Endothelial cell of umbilical vein (primary cell): ENCODE measurements at regions not wholly inside any gene's neighbourhood (a gene's known extent, or its start where the extent isn't known, plus 50 kb on each side); places are given as distances from the start of the nearest gene placed in this dataset.

ENCODE experiments used
- BruUV-seq: library from RNA; stranded (reverse); fragments of 400-500 nt; replicated peaks from 2 replicates; lab custom pipeline; 2021; lab: Mats Ljungman, UMichigan
- CTCF ChIA-PET: fragments of 300-600, 350-600 bp; sonication (Branson Sonifier 250); formaldehyde crosslinking; loops from one replicate; lab custom pipeline; 2021; ENCODE audit warnings: antibody characterized with exemption, inconsistent platforms; lab: Charles Lee
- POLR2A ChIA-PET: fragments of 300-600, 350-600 bp; sonication (Branson Sonifier 250); formaldehyde crosslinking; loops from one replicate; lab custom pipeline; 2021; ENCODE audit warnings: antibody characterized with exemption, inconsistent platforms; lab: Charles Lee
- DNase-seq: peaks from one replicate; pipeline ENCODE4 v3.0.0-alpha.2; 2011; ENCODE audit warnings: low read depth, low spot score
- FAIRE-seq: peaks from 2 replicates; lab custom pipeline; 2011; peaks lifted over from hg19 to GRCh38; lab: Jason Lieb, UNC
- H2AFZ ChIP-seq: 2 replicates; pipeline ENCODE4 v1.6.0; 2012; ENCODE audit warnings: low read depth, low read length, control low read depth, inconsistent platforms
- H3K27ac ChIP-seq: 2 replicates; pipeline ENCODE4 v1.5.1; 2011; ENCODE audit warnings: low read depth, mild to moderate bottlenecking, control low read depth, low read length, moderate library complexity; ENCODE audit not compliant: insufficient read depth
- H3K27me3 ChIP-seq, 2 experiments: 2 replicates each; pipeline versions ENCODE4 v1.6.0 to v1.6.1; 2011; ENCODE audit warnings: low read length in 2 of 2, mixed read lengths in 1 of 2; ENCODE audit not compliant: control insufficient read depth in 2 of 2, insufficient read depth in 2 of 2
- H3K36me3 ChIP-seq, 2 experiments: 2 replicates in 1 of 2; 3 replicates in 1 of 2; pipeline ENCODE4 v1.5.1; 2011; ENCODE audit warnings: low read length in 2 of 2, mild to moderate bottlenecking in 1 of 2, moderate library complexity in 1 of 2; ENCODE audit not compliant: control insufficient read depth in 2 of 2, insufficient read depth in 2 of 2; ENCODE audit errors: extremely low read depth in 1 of 2
- H3K4me1 ChIP-seq: 3 replicates; pipeline ENCODE4 v1.5.1; 2011; ENCODE audit warnings: mild to moderate bottlenecking, low read length; ENCODE audit not compliant: control insufficient read depth, insufficient read depth; ENCODE audit errors: extremely low read depth
- H3K4me2 ChIP-seq: 2 replicates; pipeline ENCODE4 v1.6.1; 2011; ENCODE audit warnings: low read length, control low read depth, mixed read lengths; ENCODE audit not compliant: insufficient read depth
- H3K4me3 ChIP-seq, 3 experiments: fragments of 200-600 bp in 1 of 3; sonication (generic), shearing (Covaris generic) in 1 of 3; replicated peaks in 1 of 3; 2 replicates each; pipeline ENCODE4 v1.5.1; 2011 to 2016; ENCODE audit warnings: control low read depth in 3 of 3, low read length in 3 of 3, mild to moderate bottlenecking in 2 of 3, inconsistent platforms in 1 of 3, low read depth in 1 of 3, moderate library complexity in 1 of 3; ENCODE audit not compliant: insufficient read depth in 1 of 3
- H3K79me2 ChIP-seq: 2 replicates; pipeline ENCODE4 v1.6.0; 2012; ENCODE audit warnings: low read length, inconsistent platforms; ENCODE audit not compliant: control insufficient read depth, insufficient read depth
- H3K9ac ChIP-seq: replicated peaks from 2 replicates; pipeline ENCODE3; 2011; ENCODE audit warnings: low read length, control low read depth; ENCODE audit not compliant: insufficient read depth; ENCODE audit errors: extremely low read depth
- H3K9me1 ChIP-seq: replicated peaks from 3 replicates; pipeline ENCODE4 v1.6.0; 2011; ENCODE audit warnings: mild to moderate bottlenecking, low read length; ENCODE audit not compliant: control insufficient read depth, insufficient read depth; ENCODE audit errors: extremely low read depth
- H3K9me3 ChIP-seq: replicated peaks from 2 replicates; pipeline ENCODE4 v1.5.1; 2012; ENCODE audit warnings: low read length, inconsistent platforms; ENCODE audit not compliant: control insufficient read depth, insufficient read depth
- H4K20me1 ChIP-seq: replicated peaks from 2 replicates; pipeline ENCODE3; 2011; ENCODE audit warnings: mild to moderate bottlenecking, low read length; ENCODE audit not compliant: control insufficient read depth, insufficient read depth; ENCODE audit errors: extremely low read depth
- EZH2 ChIP-seq: IDR thresholded peaks from 2 replicates; pipeline ENCODE4 v1.6.1; 2012; ENCODE audit warnings: borderline replicate concordance, low read depth, mild to moderate bottlenecking, moderate library complexity, low read length, inconsistent platforms; ENCODE audit not compliant: severe bottlenecking
- FOS ChIP-seq: IDR thresholded peaks from 2 replicates; pipeline ENCODE4 v1.6.1; 2011; ENCODE audit warnings: mild to moderate bottlenecking, low read length, moderate library complexity, borderline replicate concordance; ENCODE audit not compliant: insufficient read depth
- GATA2 ChIP-seq: IDR thresholded peaks from 2 replicates; pipeline ENCODE4 v1.7.0; 2011; ENCODE audit warnings: low read depth, mild to moderate bottlenecking, moderate library complexity, mixed read lengths, low read length; ENCODE audit not compliant: insufficient read length, insufficient read depth
- JUN ChIP-seq: IDR thresholded peaks from 2 replicates; pipeline ENCODE4 v1.6.1; 2011; ENCODE audit warnings: borderline replicate concordance, low read depth; ENCODE audit not compliant: insufficient read length, insufficient read depth
- MYC ChIP-seq: IDR thresholded peaks from one replicate; pipeline ENCODE4 v1.6.1; 2011; ENCODE audit warnings: mild to moderate bottlenecking, low read depth, low read length
- POLR2A ChIP-seq: IDR thresholded peaks from 2 replicates; pipeline ENCODE4 v1.6.1; 2012; ENCODE audit warnings: low read depth, mild to moderate bottlenecking, control low read depth, low read length
- POLR2AphosphoS5 ChIP-seq: IDR thresholded peaks from 2 replicates; pipeline ENCODE4 v1.6.1; 2012; ENCODE audit warnings: low read depth, mild to moderate bottlenecking, control low read depth, low read length, moderate library complexity; ENCODE audit not compliant: insufficient read depth
- dilution Hi-C: fragments of 300-500 bp; cut with MboI; formaldehyde crosslinking; loops from one replicate; pipeline ENCODE4 v1.15.0; 2019; ENCODE audit warnings: low sequenced_read_pairs; ENCODE audit not compliant: extremely low pct_ligation_motif_present
- intact Hi-C: fragments of 100-400 bp; cut with micrococcal nuclease; formaldehyde crosslinking; loops from one replicate; pipeline ENCODE4 v1.10.0; 2022
- TF ChIP-seq, protein P1 (sequence below), 2 donors: IDR thresholded peaks; 1 replicate in 1 of 2; 2 replicates in 1 of 2; pipeline ENCODE4 v1.5.1; 2011; ENCODE audit warnings: low read length in 2 of 2, mild to moderate bottlenecking in 2 of 2, moderate library complexity in 2 of 2, control low read depth in 1 of 2, inconsistent platforms in 1 of 2, low read depth in 1 of 2; ENCODE audit not compliant: insufficient read depth in 1 of 2; ENCODE audit errors: extremely low read depth in 1 of 2
- TF ChIP-seq, protein P2 (sequence below): IDR thresholded peaks from 2 replicates; pipeline ENCODE4 v1.6.1; 2011; ENCODE audit not compliant: insufficient read depth, insufficient read length

DNA sequence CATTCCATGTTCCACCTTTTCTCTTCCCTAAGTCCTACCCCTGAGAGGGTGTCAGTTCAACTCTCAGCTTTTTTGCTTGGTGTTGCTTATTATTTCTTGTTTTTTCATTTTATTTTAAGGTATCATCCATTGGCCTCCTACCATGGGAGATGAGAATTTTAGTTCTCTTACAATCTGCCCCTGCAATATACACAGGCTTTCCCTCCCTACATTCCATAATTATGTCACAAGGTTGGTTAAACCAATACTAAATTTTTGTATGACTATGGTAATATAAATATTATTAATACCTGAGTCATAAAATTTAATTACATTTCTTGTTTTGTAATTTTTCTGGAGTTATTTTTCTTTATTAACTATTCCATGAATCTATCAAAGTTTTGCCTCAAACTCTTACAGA is 216.2 kb downstream of the SNX19 start:
- H3K4me3 ChIP-seq = no peak overlapping the region
- no peaks in the 10 kb centered on the region for H3K9me1 ChIP-seq
- intact Hi-C loops = no loop called here
- dilution Hi-C loops = no loop called here
- no peaks in the 10 kb centered on the region for H3K79me2 ChIP-seq
- BruUV-seq = no TSS peak
- CTCF ChIA-PET = no interaction called here
- H3K4me2 ChIP-seq = no peak overlapping the region
- H3K9ac ChIP-seq = no peak overlapping the region
- H4K20me1 ChIP-seq = no peaks in the 10 kb centered on the region
- DNase-seq = no peak
- no peak overlapping the region for H2AFZ ChIP-seq
- peaks cover 0 to 6% of the 10 kb centered on the region in 2 experiments for H3K27me3 ChIP-seq
- H3K27ac ChIP-seq = no peak overlapping the region
- POLR2A ChIA-PET = no interaction called here
- FAIRE-seq = no peak
- H3K4me1 ChIP-seq = no peaks in the 10 kb centered on the region
- no peaks in the 10 kb centered on the region for H3K36me3 ChIP-seq
- H3K9me3 ChIP-seq = no peaks in the 10 kb centered on the region
- no peak for TF ChIP-seq EZH2
- TF ChIP-seq POLR2A = no peak
- TF ChIP-seq JUN = no peak
- TF ChIP-seq, protein P1, sequence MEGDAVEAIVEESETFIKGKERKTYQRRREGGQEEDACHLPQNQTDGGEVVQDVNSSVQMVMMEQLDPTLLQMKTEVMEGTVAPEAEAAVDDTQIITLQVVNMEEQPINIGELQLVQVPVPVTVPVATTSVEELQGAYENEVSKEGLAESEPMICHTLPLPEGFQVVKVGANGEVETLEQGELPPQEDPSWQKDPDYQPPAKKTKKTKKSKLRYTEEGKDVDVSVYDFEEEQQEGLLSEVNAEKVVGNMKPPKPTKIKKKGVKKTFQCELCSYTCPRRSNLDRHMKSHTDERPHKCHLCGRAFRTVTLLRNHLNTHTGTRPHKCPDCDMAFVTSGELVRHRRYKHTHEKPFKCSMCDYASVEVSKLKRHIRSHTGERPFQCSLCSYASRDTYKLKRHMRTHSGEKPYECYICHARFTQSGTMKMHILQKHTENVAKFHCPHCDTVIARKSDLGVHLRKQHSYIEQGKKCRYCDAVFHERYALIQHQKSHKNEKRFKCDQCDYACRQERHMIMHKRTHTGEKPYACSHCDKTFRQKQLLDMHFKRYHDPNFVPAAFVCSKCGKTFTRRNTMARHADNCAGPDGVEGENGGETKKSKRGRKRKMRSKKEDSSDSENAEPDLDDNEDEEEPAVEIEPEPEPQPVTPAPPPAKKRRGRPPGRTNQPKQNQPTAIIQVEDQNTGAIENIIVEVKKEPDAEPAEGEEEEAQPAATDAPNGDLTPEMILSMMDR (IDR thresholded peaks at IDR 0.05; ENCODE audit: extremely low read depth in 1 of 2, insufficient read depth in 1 of 2, low read depth in 1 of 2, low read length in 2 of 2) = no peak
- no peak for TF ChIP-seq POLR2AphosphoS5
- no peak for TF ChIP-seq MYC
- TF ChIP-seq, protein P2, sequence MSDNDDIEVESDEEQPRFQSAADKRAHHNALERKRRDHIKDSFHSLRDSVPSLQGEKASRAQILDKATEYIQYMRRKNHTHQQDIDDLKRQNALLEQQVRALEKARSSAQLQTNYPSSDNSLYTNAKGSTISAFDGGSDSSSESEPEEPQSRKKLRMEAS = no peak
- TF ChIP-seq GATA2 = no peak
- TF ChIP-seq FOS = no peak
